Cardiac fibroblast (primary cell): ENCODE measurements at regions not wholly inside any gene's neighbourhood (a gene's known extent, or its start where the extent isn't known, plus 50 kb on each side); places are given as distances from the start of the nearest gene placed in this dataset.

Source experiments
- DNase-seq, 2 donors: peaks; one replicate each; pipeline versions ENCODE4 v3.0.0 to v3.0.0-alpha.2; 2010; ENCODE audit warnings: low read depth in 2 of 2
- H3K4me3 ChIP-seq, 2 donors: replicated peaks in 1 of 2; 1 replicate in 1 of 2; 2 replicates in 1 of 2; pipeline ENCODE4 v1.5.1; 2011; ENCODE audit warnings: low read depth in 2 of 2, low read length in 2 of 2, mild to moderate bottlenecking in 2 of 2, moderate library complexity in 1 of 2
- TF ChIP-seq, protein P1 (sequence below): IDR thresholded peaks from one replicate; pipeline ENCODE4 v1.5.1; 2011; ENCODE audit warnings: low read depth, mild to moderate bottlenecking, low read length, inconsistent platforms

- TF ChIP-seq, protein P1, sequence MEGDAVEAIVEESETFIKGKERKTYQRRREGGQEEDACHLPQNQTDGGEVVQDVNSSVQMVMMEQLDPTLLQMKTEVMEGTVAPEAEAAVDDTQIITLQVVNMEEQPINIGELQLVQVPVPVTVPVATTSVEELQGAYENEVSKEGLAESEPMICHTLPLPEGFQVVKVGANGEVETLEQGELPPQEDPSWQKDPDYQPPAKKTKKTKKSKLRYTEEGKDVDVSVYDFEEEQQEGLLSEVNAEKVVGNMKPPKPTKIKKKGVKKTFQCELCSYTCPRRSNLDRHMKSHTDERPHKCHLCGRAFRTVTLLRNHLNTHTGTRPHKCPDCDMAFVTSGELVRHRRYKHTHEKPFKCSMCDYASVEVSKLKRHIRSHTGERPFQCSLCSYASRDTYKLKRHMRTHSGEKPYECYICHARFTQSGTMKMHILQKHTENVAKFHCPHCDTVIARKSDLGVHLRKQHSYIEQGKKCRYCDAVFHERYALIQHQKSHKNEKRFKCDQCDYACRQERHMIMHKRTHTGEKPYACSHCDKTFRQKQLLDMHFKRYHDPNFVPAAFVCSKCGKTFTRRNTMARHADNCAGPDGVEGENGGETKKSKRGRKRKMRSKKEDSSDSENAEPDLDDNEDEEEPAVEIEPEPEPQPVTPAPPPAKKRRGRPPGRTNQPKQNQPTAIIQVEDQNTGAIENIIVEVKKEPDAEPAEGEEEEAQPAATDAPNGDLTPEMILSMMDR: no peak
- no peak overlapping the region for H3K4me3 ChIP-seq
- DNase-seq: no peak
These were observed 91.4 kb upstream of the NCK2 start for GRCh38 chr2:105653302-105653701.

GRCh38 chr2:105652014-105652796, 92.5 kb upstream of the NCK2 start:
- TF ChIP-seq, protein P1: no peak
- H3K4me3 ChIP-seq: no peak overlapping the region

DNA sequence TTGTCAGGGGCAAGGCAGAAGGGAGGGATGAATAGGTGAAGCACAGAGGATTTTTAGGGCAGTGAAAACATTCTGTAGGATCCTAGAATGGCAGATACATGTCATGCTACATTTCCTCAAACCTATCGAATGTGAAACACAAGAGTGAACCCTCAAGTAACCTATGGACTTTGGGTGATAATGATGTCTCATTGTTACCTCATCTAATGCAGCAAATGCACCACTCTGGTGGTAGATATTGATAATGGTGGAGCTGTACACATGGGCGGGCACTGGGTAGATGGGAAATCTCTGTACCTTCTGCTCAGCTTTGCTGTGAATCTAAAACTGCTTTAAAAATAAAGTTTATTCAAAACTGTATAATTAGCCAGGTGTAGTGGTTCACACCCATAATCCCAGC, 95.2 kb upstream of the NCK2 start:
- TF ChIP-seq, protein P1: no peak
- DNase-seq: no peak

More at GRCh38 chr2:105652014-105652796, 92.5 kb upstream of the NCK2 start:
- DNase-seq: no peak

GRCh38 chr2:105647731-105648130, 97.0 kb upstream of the NCK2 start:
- no peak overlapping the region for H3K4me3 ChIP-seq
- TF ChIP-seq, protein P1: no peak
- DNase-seq: no peak

More for the DNA sequence above, 95.2 kb upstream of the NCK2 start:
- no peak overlapping the region for H3K4me3 ChIP-seq

DNA sequence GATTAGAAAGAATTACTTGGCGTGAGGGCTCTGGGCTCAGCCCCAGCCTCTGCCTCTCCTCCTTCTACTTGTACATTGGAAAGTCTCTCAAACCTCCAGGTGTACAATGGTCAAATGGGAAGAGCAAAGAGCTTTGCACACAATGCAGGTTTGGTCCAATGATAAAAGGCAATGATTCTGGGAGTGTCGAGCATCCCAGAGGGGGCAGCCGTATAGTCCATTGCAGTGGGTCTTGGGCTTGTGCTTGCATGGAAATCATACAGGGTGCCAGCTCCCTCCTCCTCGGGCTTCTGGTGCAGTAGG, 98.0 kb upstream of the NCK2 start:
- TF ChIP-seq, protein P1: no peak
- DNase-seq: no peak
- H3K4me3 ChIP-seq: no peak overlapping the region

- TF ChIP-seq, protein P1: no peak
- H3K4me3 ChIP-seq: no peak overlapping the region
- no peak for DNase-seq
These were observed 98.6 kb upstream of the NCK2 start for GRCh38 chr2:105645938-105646773.
